Mononuclear cell (primary cell): ENCODE measurements at regions not wholly inside any gene's neighbourhood (a gene's known extent, or its start where the extent isn't known, plus 50 kb on each side); places are given as distances from the start of the nearest gene placed in this dataset.

Experiments
- H3K27me3 ChIP-seq: 2 replicates; pipeline ENCODE4 v1.6.0; 2011; ENCODE audit warnings: low read length, control low read depth; ENCODE audit not compliant: insufficient read depth
- H3K4me1 ChIP-seq: 2 replicates; pipeline ENCODE4 v1.5.1; 2011; ENCODE audit warnings: mild to moderate bottlenecking, low read length, control low read depth; ENCODE audit not compliant: insufficient read depth
- H3K4me3 ChIP-seq: 2 replicates; pipeline ENCODE4 v1.5.1; 2011; ENCODE audit warnings: mild to moderate bottlenecking, low read length, moderate library complexity
- H3K9me3 ChIP-seq: 2 replicates; pipeline ENCODE4 v1.5.1; 2011; ENCODE audit warnings: low read depth, mild to moderate bottlenecking, control low read depth, low read length

DNA sequence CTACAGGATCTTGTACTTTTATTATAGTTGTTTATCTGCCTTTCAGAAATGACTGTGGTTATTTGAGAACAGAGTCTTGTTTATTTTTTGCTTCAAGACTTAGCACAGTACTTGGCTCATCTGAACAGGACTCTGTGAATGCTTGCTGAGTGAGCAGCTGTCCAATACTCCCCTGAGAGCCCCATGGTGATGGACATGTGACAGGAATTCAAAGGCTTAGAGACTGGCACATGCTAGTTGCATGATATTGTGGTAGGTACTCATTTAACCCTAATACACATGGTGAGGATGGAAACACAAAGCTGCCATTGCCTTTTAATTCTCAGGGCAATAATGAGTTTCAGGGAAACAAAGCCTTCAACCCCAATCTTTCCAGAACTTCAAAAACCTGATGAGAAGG lies 97.3 kb downstream of the GEMIN8 start:
- Histone ChIP-seq H3K27me3 (no peaks in the 10 kb centered on the region), H3K9me3 (no peaks in the 10 kb centered on the region), H3K4me1 (no peaks in the 10 kb centered on the region), H3K4me3 (no peak overlapping the region)

DNA sequence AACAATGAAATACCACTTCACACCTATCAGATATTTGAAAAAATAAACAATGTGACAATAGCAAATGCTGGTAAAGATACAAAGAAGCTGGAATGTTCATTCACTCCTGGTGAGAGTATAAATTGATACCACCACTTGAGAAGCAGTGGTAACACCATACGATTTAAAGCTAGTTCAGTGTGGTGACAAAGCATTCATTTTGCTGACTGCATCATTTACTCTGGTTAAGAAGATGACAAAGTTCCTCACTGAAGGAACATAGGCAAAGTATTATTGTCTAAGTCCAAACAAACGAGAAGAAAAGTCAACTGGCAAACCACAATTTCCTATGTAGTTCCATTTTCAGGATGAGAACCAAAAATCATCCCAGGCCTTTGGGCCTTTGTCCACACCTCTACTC lies 102.5 kb downstream of the GEMIN8 start:
- Histone ChIP-seq H3K4me1 (no peaks in the 10 kb centered on the region), H3K9me3 (no peaks in the 10 kb centered on the region), H3K27me3 (no peaks in the 10 kb centered on the region), H3K4me3 (no peak overlapping the region)

DNA sequence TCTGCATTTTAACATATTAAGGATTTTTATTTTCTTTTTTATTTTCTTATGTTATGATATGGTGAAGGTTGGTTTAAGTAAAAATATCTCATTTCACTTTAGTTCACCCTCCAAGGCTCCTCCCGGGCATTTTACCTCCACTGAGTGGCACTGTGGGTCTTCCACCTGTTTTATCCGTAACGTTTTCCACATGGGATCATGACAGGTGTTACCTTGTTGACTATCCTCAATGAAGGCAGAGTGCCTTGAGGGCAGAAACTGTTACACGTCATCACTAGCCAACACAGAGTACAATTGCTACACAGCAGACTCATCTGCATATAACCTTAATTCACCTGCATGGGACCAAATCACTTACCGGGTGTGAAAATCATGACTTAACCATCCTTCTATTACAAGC lies 105.8 kb downstream of the GEMIN8 start:
- H3K4me1 ChIP-seq = no peaks in the 10 kb centered on the region

DNA sequence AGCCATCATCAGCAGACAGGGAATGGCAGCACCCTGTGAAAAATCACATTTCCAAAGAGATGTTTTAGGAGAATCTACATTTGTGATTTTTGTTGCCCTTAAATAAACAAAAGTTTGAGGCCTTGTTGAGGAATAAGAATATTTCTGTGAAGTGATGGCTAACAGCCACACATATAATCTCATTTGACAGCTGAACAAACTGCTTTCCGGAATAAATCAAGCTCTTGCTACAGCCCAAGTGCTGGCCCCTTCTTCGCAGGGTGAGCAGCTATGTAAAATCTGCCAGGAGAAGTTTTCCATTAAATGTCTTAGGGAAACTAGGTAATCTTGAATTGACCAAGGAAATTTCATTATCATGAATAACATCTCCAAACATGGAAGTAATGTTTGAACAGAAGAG lies 106.4 kb upstream of the GPM6B start:
- H3K27me3 ChIP-seq = no peaks in the 10 kb centered on the region
- no peak overlapping the region for H3K4me3 ChIP-seq
- no peaks in the 10 kb centered on the region for H3K9me3 ChIP-seq
- H3K4me1 ChIP-seq = no peaks in the 10 kb centered on the region

More for the DNA sequence above, 105.8 kb downstream of the GEMIN8 start:
- no peaks in the 10 kb centered on the region for H3K9me3 ChIP-seq
- H3K27me3 ChIP-seq = no peaks in the 10 kb centered on the region
- no peak overlapping the region for H3K4me3 ChIP-seq

DNA sequence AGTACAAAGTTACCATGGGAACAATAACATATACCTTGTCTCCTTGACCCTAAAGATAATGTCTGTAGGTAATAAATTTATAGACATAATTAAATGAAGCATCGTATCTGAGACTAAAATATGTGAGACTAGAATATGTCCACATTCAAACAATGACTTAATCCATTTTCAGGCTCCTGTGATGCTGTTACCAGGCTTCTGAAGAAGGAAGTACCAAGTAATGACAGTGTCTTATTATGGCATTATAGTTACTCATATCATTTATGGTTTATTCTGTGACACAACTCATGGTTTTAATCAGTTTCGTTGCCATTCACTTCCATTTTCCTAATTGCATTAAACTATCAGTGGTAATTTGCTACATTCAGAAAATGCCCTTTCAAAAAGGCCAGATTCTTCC lies 100.6 kb upstream of the GPM6B start:
- no peaks in the 10 kb centered on the region for H3K9me3 ChIP-seq
- H3K27me3 ChIP-seq = no peaks in the 10 kb centered on the region
- H3K4me1 ChIP-seq = no peaks in the 10 kb centered on the region
- H3K4me3 ChIP-seq = no peak overlapping the region

DNA sequence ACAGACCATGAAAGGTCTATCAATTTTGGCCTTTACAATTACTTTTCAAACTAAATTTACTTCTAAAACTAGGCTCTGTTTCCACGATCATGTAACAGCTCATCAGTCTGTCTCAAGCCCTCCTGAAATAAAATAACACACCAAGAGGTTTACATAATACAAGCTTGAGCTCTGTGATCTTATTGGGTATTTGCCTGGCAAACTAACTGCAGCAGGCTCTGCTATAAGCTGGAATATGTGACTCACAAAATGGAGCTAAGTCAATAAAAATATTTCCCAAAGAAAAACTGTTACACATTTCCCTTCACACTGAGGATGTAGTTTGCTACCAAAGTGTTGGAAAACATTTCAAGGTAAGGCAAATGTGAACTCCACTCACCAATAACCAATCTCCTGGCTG lies 94.7 kb upstream of the GPM6B start:
- Histone ChIP-seq H3K27me3 (no peaks in the 10 kb centered on the region), H3K4me3 (no peak overlapping the region), H3K4me1 (no peaks in the 10 kb centered on the region), H3K9me3 (no peaks in the 10 kb centered on the region)

DNA sequence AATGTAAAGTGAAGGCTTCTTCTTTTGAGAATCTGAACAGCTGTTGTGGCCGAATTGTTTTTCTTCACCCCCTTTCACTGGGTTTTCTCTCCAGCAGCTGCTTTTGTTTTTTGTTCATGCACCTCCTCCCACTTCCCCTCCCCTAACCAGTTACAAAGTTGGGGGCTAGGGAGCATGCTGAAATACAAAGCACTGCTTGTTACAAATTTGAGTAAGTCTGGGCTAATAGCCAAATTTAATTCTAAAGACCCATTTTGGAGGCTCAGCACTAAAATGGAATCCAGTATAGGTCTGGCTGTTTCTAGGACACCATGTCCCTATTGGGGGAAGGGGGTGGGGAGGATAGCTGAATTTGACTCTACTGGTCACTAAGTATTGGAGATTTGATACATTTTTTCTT lies 89.2 kb upstream of the GPM6B start:
- no peaks in the 10 kb centered on the region for H3K27me3 ChIP-seq
- H3K4me3 ChIP-seq = no peak overlapping the region
- no peaks in the 10 kb centered on the region for H3K9me3 ChIP-seq
- no peaks in the 10 kb centered on the region for H3K4me1 ChIP-seq

DNA sequence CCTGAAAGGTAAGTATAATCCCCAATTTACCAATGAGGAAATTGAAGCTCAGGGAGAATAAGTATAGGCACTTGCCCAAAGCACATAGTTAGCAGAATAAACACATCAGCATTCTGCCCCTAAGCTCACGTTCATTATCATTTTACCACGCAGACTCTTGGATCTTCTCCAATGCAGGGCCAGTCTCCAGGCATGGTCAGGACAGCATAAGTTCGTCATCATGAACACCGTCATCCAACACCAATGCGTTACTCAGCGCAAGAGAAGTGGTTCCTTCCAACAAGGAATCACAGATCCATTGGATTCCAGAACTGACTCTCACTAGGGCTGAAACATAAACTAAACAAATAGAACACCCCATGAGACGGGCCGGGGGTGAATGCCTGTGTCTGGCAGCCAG lies 86.5 kb upstream of the GPM6B start:
- Histone ChIP-seq H3K4me3 (no peak overlapping the region), H3K9me3 (no peaks in the 10 kb centered on the region), H3K4me1 (no peaks in the 10 kb centered on the region), H3K27me3 (no peaks in the 10 kb centered on the region)

DNA sequence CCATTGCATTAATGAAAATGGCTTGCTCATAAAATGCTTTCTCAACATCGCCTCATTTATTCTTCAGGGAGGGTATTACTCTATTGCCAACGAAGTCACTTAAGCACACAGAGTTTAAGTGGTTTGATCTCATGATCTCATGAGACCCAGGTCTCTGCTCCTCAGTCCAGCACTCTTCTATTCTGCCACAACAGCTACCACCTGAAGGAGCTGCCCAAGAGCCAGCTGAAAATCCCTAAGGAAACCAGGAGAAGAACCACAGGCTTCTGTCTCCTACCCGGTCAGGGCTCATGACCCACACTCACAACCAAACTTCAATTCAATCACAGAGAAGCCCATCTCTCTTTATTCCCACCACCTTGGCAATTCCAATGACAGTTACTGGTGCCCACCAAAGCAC lies 85.5 kb upstream of the GPM6B start:
- Histone ChIP-seq H3K4me1 (no peaks in the 10 kb centered on the region), H3K4me3 (no peak overlapping the region), H3K9me3 (no peaks in the 10 kb centered on the region), H3K27me3 (no peaks in the 10 kb centered on the region)

DNA sequence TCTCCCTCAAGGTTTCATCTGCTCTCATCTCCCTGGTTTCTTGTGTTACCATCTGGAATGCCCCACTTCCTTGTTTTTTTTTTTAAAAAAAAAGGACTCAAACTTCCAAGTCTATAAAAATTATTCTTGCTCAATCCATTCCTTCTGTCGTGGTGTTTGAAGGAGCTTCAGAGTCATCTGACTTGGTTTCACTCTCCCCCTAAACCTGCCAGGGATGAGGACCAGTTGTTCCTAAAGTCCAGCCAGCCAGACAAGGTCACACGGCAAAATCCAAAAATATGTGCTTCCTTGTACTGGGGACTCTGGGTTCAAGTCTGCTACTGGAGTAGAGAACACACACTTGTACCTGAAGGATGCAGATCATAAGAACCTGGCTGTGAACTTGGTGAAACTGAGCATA lies 84.5 kb upstream of the GPM6B start:
- no peaks in the 10 kb centered on the region for H3K27me3 ChIP-seq
- no peaks in the 10 kb centered on the region for H3K9me3 ChIP-seq
- H3K4me3 ChIP-seq = no peak overlapping the region
- H3K4me1 ChIP-seq = no peaks in the 10 kb centered on the region

DNA sequence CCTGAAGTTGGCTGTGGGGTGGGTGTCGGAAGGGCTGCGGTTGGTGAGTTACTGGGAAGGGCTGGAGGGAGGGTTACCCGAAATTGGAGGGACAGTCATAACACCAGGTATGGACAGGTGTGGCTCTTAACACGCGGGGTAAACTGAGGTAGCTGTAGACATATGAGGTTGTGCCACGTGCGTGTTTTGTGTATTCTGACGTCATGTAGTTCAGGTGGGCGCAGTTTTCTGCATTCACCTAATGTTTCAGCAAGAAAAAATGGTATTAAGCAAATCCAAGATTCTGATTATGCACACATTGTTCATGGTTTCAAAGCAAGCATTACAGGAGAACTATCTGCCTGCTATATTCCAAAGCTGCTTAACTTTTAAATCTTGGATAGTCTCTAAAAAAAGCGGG lies 83.5 kb upstream of the GPM6B start:
- H3K9me3 ChIP-seq = no peaks in the 10 kb centered on the region
- H3K27me3 ChIP-seq = no peaks in the 10 kb centered on the region
- H3K4me3 ChIP-seq = no peak overlapping the region
- no peaks in the 10 kb centered on the region for H3K4me1 ChIP-seq

DNA sequence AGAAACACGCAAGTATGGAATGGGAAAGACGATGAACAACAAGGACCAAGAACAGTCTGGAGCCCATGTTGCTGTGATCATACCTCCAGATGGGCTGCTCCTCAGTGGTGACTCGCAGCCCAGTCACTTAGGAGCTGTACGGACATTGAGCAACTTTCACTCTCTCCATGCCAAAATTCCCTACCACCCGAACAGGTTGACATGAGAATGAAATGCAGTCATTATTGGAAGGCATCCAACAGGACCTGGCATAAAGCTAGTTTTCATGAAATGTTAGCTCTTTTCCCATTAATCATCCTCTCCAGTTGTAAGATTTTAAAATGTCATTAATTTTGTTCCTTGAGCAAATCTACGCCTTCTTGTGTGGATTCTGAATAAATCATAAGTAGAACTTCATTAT lies 82.7 kb upstream of the GPM6B start:
- no peaks in the 10 kb centered on the region for H3K9me3 ChIP-seq
- H3K27me3 ChIP-seq = no peaks in the 10 kb centered on the region
- H3K4me1 ChIP-seq = no peaks in the 10 kb centered on the region
- H3K4me3 ChIP-seq = no peak overlapping the region

DNA sequence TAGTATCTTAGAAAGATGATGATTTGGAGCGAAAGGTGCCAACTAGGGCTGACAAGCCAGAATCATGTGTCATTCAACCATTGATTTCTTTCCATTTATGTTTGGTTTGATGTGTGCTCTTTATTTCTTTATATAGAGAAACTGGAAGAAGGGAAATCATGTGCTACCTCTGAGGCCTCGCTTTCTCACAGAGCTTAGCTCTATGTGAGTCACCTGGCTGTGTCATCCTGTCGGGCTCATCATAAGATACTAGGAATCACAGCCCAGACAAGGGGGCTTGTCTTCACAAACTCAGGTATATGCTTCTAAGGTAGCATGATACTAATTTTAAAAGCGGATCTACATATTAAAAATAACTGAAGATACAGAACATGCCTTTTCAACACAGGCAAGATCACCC lies 81.7 kb upstream of the GPM6B start:
- Histone ChIP-seq H3K9me3 (no peaks in the 10 kb centered on the region), H3K4me3 (no peak overlapping the region), H3K4me1 (no peaks in the 10 kb centered on the region), H3K27me3 (no peaks in the 10 kb centered on the region)

DNA sequence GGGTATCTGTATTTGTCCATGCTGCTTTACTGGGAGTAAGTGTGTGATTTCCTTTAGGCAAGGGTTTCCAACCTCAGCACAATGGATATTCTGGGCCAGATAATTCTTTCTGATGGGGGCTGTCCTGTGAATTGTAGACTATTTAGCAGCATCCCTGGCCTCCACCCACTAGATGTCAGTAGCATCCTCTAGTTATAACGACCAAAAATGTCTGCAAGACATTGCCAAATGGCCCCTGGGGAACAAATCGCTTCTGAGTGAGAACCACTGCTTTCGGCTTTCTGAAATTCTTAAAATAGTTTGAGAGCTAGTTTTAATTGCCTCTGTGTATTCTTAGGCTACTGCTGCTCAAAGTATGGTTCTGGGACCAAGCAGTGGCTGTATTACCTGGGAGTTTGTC lies 81.2 kb upstream of the GPM6B start:
- no peaks in the 10 kb centered on the region for H3K9me3 ChIP-seq
- H3K27me3 ChIP-seq = no peaks in the 10 kb centered on the region
- no peaks in the 10 kb centered on the region for H3K4me1 ChIP-seq
- no peak overlapping the region for H3K4me3 ChIP-seq

DNA sequence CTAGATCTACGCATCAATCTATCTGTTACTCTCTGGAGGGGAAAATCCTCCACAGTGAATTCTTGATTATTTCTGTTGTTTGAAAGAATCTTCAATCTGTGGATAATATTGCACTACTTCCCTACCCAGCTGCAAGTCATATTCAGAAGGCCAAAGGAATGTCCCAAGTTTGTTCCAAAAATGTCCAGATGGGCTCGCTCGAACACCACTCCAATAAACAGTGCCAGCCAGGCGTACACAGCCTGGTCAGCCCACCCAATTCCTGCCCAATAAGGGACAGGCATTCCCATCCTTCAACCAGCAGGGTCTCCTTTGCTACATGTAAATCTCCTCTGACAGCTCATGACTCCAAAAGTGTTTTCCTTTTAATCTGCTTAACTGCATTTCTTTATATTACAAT lies 80.7 kb upstream of the GPM6B start:
- no peaks in the 10 kb centered on the region for H3K27me3 ChIP-seq
- no peaks in the 10 kb centered on the region for H3K9me3 ChIP-seq
- H3K4me1 ChIP-seq = no peaks in the 10 kb centered on the region
- no peak overlapping the region for H3K4me3 ChIP-seq

DNA sequence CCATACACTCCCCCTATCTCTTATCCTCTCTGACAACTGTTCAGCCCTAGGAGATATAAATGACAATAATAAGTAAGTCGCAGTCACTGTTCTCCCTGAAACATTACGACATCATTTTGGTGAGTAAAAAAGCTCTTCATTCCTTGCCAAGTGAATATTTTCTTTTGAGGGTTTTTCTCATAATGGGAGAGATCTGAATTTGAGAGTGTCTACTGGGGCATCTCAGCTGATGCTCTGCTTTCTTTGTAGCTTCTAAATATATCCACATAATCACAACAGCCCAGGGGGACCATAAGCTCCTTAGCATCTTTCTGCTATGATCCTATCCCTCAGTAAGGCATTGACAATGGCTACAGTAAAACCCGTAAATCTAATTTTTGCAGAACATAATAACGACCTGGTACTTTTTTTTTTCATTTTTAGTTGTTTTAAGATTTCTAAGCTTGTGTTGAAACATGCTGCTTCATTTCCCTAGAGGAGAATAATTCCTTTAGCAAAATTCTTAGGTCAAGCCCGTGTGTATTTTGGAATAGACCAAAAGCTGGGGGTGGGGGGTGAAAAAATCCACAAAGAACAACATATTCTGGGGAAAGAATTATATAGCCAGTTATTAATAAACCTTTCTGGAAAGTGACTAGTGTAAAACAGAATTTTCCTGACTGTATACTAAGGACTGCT lies 78.1 kb upstream of the GPM6B start:
- no peaks in the 10 kb centered on the region for H3K9me3 ChIP-seq
- no peak overlapping the region for H3K4me3 ChIP-seq
- H3K4me1 ChIP-seq = no peaks in the 10 kb centered on the region
- H3K27me3 ChIP-seq = no peaks in the 10 kb centered on the region
